ENCODE measurements at regions not wholly inside any gene's neighbourhood (a gene's known extent, or its start where the extent isn't known, plus 50 kb on each side); places are given as distances from the start of the nearest gene placed in this dataset.
"Not testable (repeated sequence)": the region's sequence is repeated elsewhere in the genome, so short reads cannot be mapped to it uniquely, and the experiment has no call there.

DNA sequence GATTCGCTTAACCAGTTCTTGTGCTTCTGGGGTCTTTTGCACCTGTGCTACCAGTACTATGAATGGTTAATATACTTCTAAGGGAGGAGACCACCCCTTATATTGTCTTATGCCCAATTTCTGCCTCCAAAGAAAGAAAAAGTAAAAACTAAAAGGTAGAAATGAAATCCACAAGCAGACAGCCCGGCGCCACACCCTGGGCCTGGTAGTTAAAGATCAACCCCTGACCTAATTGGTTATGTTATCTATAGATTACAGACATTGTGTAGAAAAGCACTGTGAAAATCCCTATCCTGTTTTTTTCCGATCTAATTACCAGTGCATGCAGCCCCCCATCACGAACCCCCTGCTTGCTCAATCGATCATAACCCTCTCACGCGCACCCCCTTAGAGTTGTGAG, 81.5 kb downstream of the GCNT4 start:
- H3K27ac ChIP-seq; H3K36me3 ChIP-seq; H3K4me3 ChIP-seq; H3K27me3 ChIP-seq; H3K9me3 ChIP-seq (replicated peaks); DNase-seq; H3K4me1 ChIP-seq: not testable (repeated sequence)

DNA sequence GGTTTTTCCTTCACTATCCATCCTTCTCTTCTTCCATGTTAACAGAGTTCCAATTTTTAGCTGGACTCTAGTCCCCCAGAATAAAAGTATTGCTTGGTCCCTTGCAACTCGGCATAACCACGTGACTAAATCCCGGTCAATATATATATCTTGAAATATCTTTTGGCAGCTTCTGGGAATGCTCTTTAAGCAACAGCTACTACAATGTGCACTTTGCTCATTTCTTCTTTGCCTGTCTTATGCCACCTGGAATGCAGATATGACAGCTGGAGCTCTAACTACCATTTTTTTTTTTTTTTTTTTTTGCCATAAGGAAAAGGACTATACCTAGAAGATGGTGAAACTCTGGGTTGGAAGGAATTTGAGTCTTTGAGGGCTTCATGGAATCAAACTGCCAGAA, 82.6 kb downstream of the GCNT4 start:
- H3K27me3 ChIP-seq: no peaks in the 10 kb centered on the region

DNA sequence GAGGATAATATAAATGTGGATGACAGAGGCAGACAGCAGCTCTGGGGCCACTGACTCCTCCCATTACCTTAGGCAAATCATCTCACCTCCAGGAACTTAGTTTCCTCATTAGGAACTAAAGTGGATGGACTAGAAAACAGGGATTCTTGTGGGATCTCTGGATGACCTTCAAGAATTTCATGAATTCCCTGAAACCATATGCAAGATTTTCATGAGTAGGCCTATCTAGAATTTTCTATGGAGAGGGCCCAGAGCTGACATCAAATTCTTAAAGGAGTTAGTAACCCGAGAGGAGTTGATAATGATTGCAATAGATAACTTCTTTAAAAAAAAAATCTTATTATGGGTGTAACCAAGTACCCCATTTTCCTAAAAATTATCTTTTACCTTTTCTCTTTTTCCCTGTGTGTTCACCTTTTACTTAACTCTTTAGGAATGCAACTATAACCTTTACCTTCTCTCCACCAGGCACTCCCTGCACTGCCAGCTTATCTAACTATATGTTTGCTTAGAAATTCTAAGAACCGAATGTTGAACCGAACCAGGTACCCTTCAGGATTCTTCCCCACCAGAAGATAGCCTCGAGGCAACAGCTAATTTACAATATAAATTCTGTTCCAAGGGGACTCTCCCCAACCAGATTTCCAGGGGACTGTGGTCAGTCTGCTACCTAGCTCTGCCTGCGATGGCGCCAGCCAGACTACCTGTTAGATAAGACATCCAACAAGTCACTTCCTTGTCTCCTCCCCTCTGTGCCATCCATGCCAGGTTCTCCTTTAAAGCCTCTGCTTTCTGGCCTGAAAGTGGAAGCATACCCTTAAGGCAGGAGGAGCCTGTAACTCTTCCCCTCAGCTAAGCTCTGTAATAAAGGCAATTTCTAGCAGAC, 86.0 kb downstream of the GCNT4 start:
- Histone ChIP-seq H3K4me1 (no peaks in the 10 kb centered on the region), H3K27me3 (no peaks in the 10 kb centered on the region)
- no peak for DNase-seq

More for the DNA sequence above, 82.6 kb downstream of the GCNT4 start:
- Histone ChIP-seq H3K4me1 (no peaks in the 10 kb centered on the region), H3K4me3 (no peak overlapping the region), H3K27ac (no peak overlapping the region), H3K9me3 (replicated peaks) (no peaks in the 10 kb centered on the region), H3K36me3 (no peaks in the 10 kb centered on the region)
- DNase-seq: no peak

DNA sequence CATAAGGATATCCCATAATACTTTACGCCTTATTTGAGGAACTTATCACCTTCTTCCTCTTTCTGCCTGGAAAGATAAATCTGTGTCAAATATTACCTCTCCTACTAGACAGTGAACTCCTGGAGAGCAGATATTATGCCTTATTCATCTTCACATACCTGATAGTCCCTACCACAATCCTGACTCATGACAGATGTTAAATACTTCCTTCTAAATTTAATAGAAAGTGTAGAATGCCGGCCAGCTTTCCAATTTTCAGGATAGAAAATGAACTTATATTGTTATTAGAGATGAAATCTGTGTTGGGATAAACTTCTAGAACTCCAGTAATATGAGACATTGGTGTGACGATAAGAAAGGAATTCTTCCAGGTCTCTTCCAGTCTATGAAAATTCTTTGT, 89.0 kb downstream of the GCNT4 start:
- no peak overlapping the region for H3K4me3 ChIP-seq
- H3K36me3 ChIP-seq: no peaks in the 10 kb centered on the region
- no peak overlapping the region for H3K27ac ChIP-seq
- no peak for DNase-seq
- no peaks in the 10 kb centered on the region for H3K9me3 ChIP-seq (replicated peaks)
- no peaks in the 10 kb centered on the region for H3K27me3 ChIP-seq
- H3K4me1 ChIP-seq: no peaks in the 10 kb centered on the region

More for the DNA sequence above, 86.0 kb downstream of the GCNT4 start:
- Histone ChIP-seq H3K36me3 (no peaks in the 10 kb centered on the region), H3K4me3 (no peak overlapping the region), H3K27ac (no peak overlapping the region), H3K9me3 (replicated peaks) (no peaks in the 10 kb centered on the region)

DNA sequence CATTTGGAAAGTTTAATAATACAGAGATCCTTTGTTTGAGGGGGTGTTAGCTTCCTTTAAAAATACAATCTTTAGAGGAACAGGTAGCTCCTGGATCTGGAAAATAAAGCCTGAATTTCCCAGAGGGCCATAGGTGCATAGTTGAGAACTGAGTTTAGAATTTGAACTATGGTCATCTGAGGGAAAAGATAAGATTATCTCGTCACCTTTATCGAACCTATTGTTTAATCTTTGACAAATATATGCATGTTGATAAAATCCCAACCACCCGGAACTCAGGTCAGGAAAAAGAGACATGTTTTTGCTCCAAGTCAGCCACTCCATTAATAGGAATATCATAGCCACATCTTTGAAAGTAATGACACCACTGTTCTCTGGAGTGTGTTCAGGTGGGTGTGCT, 91.7 kb upstream of the FAM169A start:
- no peak overlapping the region for H3K4me3 ChIP-seq
- no peaks in the 10 kb centered on the region for H3K36me3 ChIP-seq
- no peak overlapping the region for H3K27ac ChIP-seq
- no peak for DNase-seq
- no peaks in the 10 kb centered on the region for H3K4me1 ChIP-seq
- H3K9me3 ChIP-seq (replicated peaks): no peaks in the 10 kb centered on the region
- no peaks in the 10 kb centered on the region for H3K27me3 ChIP-seq

DNA sequence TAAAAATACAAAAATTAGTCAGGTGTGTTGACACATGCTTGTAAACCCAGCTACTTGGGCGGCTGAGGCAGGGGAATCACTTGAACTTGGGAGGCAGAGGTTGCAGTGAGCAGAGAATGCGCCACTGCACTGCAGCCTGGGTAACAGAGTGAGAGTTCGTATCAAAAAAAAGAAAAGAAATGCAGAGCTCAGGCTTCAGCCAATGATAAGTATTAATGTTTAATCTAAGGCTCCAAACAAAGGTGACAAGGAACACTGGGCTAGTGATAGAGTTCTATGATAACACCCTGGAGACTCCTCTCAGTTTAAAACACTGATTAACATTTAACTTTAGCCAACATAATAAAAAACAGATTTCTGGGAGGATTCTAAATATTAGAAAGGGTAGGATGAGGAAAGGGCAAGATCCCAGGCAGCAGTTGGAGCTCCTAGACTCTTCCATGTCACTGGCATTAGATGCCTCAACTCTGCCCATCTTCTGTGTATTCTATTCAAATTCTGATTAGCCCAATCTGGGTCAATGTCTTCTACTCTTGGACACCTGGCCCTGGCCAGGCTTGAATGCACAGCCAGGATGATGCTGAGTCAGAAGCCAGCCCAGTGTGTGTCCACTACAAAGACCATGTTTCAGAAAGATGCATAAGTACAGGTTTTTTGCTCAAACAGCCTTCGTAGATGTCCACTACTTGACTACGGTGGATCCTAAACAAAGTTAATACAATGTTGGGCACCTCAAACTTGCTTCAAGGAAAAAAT, 91.0 kb upstream of the FAM169A start:
- H3K4me3 ChIP-seq: no peak overlapping the region
- no peak overlapping the region for H3K27ac ChIP-seq
- no peaks in the 10 kb centered on the region for H3K27me3 ChIP-seq
- no peaks in the 10 kb centered on the region for H3K4me1 ChIP-seq
- no peaks in the 10 kb centered on the region for H3K36me3 ChIP-seq
- no peak for DNase-seq
- no peaks in the 10 kb centered on the region for H3K9me3 ChIP-seq (replicated peaks)

DNA sequence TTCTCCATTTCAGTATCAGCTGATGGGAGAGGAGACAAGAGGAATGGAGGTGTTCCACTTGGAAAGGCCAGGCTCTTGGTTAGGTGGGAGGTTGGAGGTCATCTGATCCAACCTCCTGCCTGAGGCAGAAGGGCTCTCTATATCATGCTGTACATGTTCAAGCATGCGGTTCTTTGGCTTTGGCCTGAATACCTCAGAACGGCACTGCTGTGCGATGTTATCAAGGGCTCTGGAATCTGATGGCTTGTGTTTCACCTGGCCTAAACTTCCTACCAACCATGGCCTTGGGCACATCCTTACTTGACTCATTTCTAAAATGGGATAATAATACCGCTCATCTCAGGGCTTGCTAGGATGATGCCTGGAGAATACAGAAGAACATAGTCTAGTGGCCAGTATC, 90.1 kb upstream of the FAM169A start:
- no peaks in the 10 kb centered on the region for H3K4me1 ChIP-seq
- no peaks in the 10 kb centered on the region for H3K9me3 ChIP-seq (replicated peaks)
- no peaks in the 10 kb centered on the region for H3K27me3 ChIP-seq
- DNase-seq: no peak
- H3K4me3 ChIP-seq: no peak overlapping the region
- H3K27ac ChIP-seq: no peak overlapping the region
- no peaks in the 10 kb centered on the region for H3K36me3 ChIP-seq

DNA sequence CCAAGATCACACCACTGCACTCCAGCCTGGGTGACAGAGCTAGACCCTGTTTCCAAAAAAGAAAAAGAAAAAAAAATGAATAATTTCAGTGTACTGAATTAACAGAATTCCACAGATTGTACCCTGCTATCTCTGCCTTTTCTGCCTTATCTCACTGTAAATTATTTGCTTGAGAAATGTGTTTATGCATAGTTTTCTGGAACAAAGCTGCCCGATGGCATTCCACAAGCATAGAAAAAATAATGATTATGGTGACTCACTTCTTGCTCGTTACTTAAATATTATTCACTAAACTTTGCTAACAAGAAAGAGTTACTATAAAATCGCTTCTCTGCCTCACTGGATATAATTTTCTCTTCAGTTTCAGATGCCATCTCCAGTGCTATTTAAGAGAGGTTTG, 88.7 kb upstream of the FAM169A start:
- Histone ChIP-seq H3K4me1 (no peaks in the 10 kb centered on the region), H3K4me3 (no peak overlapping the region), H3K36me3 (no peaks in the 10 kb centered on the region), H3K27me3 (no peaks in the 10 kb centered on the region), H3K9me3 (replicated peaks) (no peaks in the 10 kb centered on the region), H3K27ac (no peak overlapping the region)
- no peak for DNase-seq

DNA sequence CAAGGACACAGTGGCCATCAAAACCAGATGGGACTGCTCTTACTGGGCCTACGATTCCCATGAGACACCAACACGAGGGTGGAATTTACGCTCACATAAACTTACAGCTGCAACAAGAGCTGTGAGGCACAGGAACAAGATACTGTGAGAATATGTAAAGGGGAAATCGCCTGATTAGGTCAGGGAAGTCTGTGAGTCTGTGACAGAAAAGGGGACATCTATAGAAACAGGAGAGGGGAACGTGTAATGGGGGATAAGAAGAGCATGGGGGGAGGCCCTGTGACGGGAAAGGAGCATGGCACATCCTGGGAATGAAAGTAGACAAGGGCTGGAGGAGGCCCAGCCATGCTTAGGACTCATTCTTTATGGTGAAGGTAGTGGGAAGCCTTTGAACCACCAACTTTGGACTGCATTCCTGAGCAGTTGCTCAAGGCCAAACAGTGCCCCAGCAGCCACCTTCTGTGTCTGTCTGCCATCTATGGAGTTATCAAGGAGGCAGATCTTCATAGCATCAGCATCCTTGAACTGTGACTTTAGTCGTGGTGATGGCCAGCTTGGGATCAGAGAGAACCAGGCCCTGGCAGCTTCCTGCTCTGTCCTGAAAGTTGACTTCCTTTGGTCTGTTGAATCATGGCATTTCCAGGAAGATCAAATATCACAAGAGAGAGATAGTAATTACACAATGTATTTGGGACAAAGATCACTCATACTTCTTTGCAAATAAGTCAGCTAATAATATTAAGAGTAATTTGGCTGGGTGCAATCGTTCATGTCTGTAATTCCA, 87.9 kb upstream of the FAM169A start:
- H3K4me3 ChIP-seq: no peak overlapping the region
- no peaks in the 10 kb centered on the region for H3K27me3 ChIP-seq
- no peak for DNase-seq
- H3K27ac ChIP-seq: no peak overlapping the region
- no peaks in the 10 kb centered on the region for H3K4me1 ChIP-seq
- H3K9me3 ChIP-seq (replicated peaks): no peaks in the 10 kb centered on the region
- no peaks in the 10 kb centered on the region for H3K36me3 ChIP-seq

DNA sequence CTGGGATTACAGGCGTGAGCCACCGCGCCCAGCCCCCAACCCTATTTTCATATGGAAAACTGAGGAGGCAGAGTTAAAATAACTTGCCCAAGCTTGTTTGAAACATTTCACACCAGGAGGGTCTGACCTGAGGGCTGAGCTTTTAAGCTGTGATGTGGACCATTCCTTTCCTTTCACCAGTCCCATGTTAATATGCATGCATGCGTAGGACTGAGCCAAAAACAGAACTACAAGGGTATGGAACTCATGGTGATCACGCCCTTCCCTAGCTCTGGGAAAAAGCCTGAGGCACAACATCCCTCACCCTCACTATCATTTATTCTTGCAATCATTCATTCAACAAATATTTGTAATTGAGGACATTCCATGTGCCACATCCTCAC, 87.4 kb upstream of the FAM169A start:
- no peak overlapping the region for H3K27ac ChIP-seq
- H3K27me3 ChIP-seq: no peaks in the 10 kb centered on the region
- DNase-seq: no peak
- H3K9me3 ChIP-seq (replicated peaks): no peaks in the 10 kb centered on the region
- peaks cover 4% of the 10 kb centered on the region; the same call in 1 of the 2 replicates for H3K4me1 ChIP-seq
- no peak overlapping the region for H3K4me3 ChIP-seq
- H3K36me3 ChIP-seq: no peaks in the 10 kb centered on the region

DNA sequence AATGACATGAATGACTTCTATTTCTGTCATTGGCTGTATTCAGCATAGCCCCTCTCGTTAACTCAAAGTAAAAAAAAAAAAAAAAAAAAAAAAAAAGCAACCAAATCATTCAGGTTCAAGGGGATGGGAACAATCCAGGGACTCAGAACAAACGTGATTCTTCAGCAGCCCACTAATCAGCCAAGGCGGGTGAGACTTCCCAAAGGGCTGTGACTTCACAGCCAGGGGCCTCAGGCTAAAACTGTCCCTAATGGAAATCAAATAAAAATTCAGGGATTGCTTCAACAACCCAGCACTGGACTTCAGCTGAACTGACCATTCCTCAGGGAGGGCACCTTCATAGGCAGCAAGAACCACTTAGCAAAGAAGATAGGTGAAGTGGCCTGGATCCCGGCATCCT, 86.2 kb upstream of the FAM169A start:
- no peaks in the 10 kb centered on the region for H3K27me3 ChIP-seq
- no peaks in the 10 kb centered on the region for H3K9me3 ChIP-seq (replicated peaks)
- no peak overlapping the region for H3K4me3 ChIP-seq
- no peaks in the 10 kb centered on the region for H3K36me3 ChIP-seq
- DNase-seq: no peak
- peaks cover 7% of the 10 kb centered on the region; the same call in 1 of the 2 replicates for H3K4me1 ChIP-seq
- H3K27ac ChIP-seq: no peak overlapping the region

DNA sequence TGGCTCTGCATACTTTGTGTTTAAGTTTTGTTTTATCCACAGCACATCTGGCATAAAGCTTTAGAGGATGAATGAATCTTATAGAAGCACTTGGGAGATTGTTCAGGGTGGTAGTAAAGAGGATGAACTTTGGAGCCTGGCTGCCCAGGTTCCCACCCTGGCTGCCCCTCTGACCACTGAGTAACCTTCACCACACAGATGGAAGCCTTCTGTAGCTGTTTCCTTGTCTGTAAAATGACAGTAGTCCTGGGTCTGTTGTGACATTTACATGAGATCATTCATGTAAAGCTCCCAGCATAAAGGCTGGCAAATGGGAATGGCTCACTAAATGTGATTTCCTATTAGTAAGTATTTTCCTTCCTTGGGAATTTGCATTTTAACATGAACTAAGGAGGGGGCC, 85.7 kb upstream of the FAM169A start:
- DNase-seq: no peak

DNA sequence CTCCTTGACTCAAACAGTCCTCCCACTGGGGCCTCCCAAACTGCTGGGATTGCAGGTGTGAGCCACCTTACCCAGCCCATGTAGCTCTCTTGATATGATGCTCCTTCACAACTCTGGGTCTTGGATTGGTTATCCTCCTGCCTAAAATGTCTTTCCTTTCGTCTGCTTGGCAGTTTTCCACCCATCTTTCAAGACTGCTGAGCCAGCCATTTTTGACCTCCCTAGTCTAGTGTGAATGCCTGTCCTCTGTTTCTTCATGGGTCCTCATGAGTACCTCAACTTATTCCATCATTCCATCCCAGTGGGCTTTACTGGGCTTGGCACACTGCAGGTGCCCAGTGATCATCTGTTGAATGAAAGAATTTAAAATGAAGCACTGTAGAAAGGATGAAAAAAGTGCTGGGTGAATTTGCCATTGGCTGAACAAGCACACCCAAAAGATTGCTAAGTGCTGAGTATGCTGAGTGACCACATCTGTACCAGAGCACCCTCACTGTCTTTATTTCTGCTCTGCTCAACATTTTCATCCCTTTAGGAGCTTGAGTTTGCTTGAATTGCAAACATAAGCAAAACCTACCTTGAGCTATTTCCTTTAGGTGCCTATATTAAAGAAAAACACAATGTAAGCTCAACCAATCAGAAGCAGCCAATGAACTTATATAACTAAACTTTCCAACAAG, 84.8 kb upstream of the FAM169A start:
- Histone ChIP-seq H3K4me3 (no peak overlapping the region), H3K36me3 (no peaks in the 10 kb centered on the region), H3K4me1 (peaks cover 7% of the 10 kb centered on the region; the same call in 1 of the 2 replicates), H3K27ac (no peak overlapping the region), H3K9me3 (replicated peaks) (no peaks in the 10 kb centered on the region), H3K27me3 (no peaks in the 10 kb centered on the region)
- DNase-seq: no peak

More for the DNA sequence above, 85.7 kb upstream of the FAM169A start:
- H3K9me3 ChIP-seq (replicated peaks): no peaks in the 10 kb centered on the region
- no peak overlapping the region for H3K4me3 ChIP-seq
- no peak overlapping the region for H3K27ac ChIP-seq
- H3K27me3 ChIP-seq: no peaks in the 10 kb centered on the region
- no peaks in the 10 kb centered on the region for H3K36me3 ChIP-seq
- H3K4me1 ChIP-seq: peaks cover 7% of the 10 kb centered on the region; the same call in 1 of the 2 replicates

DNA sequence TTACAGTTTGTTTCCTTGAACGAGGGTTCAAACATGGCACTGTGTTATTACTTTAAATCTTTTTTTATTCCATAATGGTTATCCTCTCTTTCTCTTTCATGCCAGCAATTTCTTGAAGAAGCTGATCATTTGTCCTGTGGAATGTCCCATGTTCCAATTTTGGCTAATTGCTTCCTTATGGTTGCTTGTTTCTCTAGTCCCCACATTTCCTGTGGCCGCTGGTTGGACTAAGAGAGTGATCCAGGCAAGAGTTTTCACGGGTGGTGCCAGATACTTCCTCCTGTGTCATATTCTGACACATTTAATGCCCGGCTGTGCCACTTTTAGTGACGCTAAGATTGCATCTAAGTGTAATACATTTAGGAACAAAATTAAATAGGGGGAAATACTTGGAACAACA, 83.8 kb upstream of the FAM169A start:
- H3K27me3 ChIP-seq: 0 out of 2 replicates have a peak, but pooled peaks cover 4% of the 10 kb centered on the region
- no peak overlapping the region for H3K4me3 ChIP-seq
- H3K4me1 ChIP-seq: peaks cover 7% of the 10 kb centered on the region; the same call in 1 of the 2 replicates
- H3K9me3 ChIP-seq (replicated peaks): no peaks in the 10 kb centered on the region
- no peak for DNase-seq
- H3K36me3 ChIP-seq: no peaks in the 10 kb centered on the region
- no peak overlapping the region for H3K27ac ChIP-seq

Data from SJCRH30 (cell line).